ENCODE measurements at regions not wholly inside any gene's neighbourhood (a gene's known extent, or its start where the extent isn't known, plus 50 kb on each side); places are given as distances from the start of the nearest gene placed in this dataset.

GRCh38 chrX:46407036-46407752 is 138.0 kb downstream of the ZNF674 start (continued):
- no peak for TF ChIP-seq ZBTB42 (CRISPR knock-in tag; IDR thresholded peaks at IDR 0.05)
- no peak for TF ChIP-seq HNF1B (CRISPR knock-in tag; IDR thresholded peaks at IDR 0.05)
- no peak for TF ChIP-seq ZNF253 (CRISPR knock-in tag; IDR thresholded peaks at IDR 0.05; ENCODE audit: borderline replicate concordance)
- no peak for TF ChIP-seq ZFX (CRISPR knock-in tag; IDR thresholded peaks at IDR 0.05; ENCODE audit: low read depth)

- ATAC-seq = no peak
- Histone ChIP-seq H3K27ac (ENCODE audit: extremely low read length, insufficient read depth, low read length) (no peak overlapping the region), H3K27me3 (ENCODE audit: control insufficient read depth in 1 of 2, insufficient read depth in 2 of 2, low read length in 2 of 2) (no peaks in the 10 kb centered on the region; a peak in 1 of 5 replicates), H3K9ac (ENCODE audit: insufficient read depth, low read depth, low read length) (no peak overlapping the region), H3K79me2 (ENCODE audit: insufficient read depth, low read length) (no peaks in the 10 kb centered on the region), H2AFZ (ENCODE audit: low read length) (no peak overlapping the region), H3K9me3 (ENCODE audit: low read length) (no peaks in the 10 kb centered on the region), H3K4me1 (ENCODE audit: insufficient read depth, low read length) (peaks cover 8% of the 10 kb centered on the region), H3K4me3 (replicated peaks in 1 of 3; ENCODE audit: insufficient read depth in 1 of 3, low read depth in 2 of 3, low read length in 3 of 3) (no peak overlapping the region), H3K4me2 (ENCODE audit: low read depth, low read length) (no peak overlapping the region), H3K36me3 (replicated peaks in 1 of 2; ENCODE audit: control insufficient read depth in 1 of 2, insufficient read depth in 2 of 2, low read length in 2 of 2) (no peaks in the 10 kb centered on the region), H4K20me1 (ENCODE audit: insufficient read depth, low read length) (no peaks in the 10 kb centered on the region)
- no TSS peak for BruUV-seq (replicated peaks)
- TF ChIP-seq NCOR1 (IDR thresholded peaks at IDR 0.05; ENCODE audit: borderline replicate concordance, low read length) (no peak), DPF2 (CRISPR knock-in tag; IDR thresholded peaks at IDR 0.05; ENCODE audit: borderline replicate concordance, low read depth) (no peak), ZNF567 (CRISPR knock-in tag; IDR thresholded peaks at IDR 0.05; ENCODE audit: borderline replicate concordance) (no peak), DZIP1 (CRISPR knock-in tag; IDR thresholded peaks at IDR 0.05) (no peak)
- 37% methylated on average over 6 of the region's 6 CpGs for WGBS (ENCODE audit: low lambda C conversion rate)
- ChIA-PET CTCF (ENCODE audit: low intra/inter-chr PET ratio, low total read pairs) (no interaction called here), POLR2A (no interaction called here)
- FAIRE-seq = no peak
- DNase-seq (ENCODE audit: low spot score) = no peak
- in situ Hi-C loops (cut with HindIII; ENCODE audit: extremely low pct_ligation_motif_present, low pct_unique_long_range_greater_than_20kb) (no loop called here), intact Hi-C loops (cut with micrococcal nuclease; ENCODE audit: unreplicated experiment) (loop anchor here (5.0 to 10.0 kb wide), 2 partner anchors 890 to 1082 kb away; no protein-coding TSS in a partner anchor)
Measured at GRCh38 chrX:46404774-46405173, 140.4 kb downstream of the ZNF674 start.
